ENCODE measurements at regions not wholly inside any gene's neighbourhood (a gene's known extent, or its start where the extent isn't known, plus 50 kb on each side); places are given as distances from the start of the nearest gene placed in this dataset.

GRCh38 chr12:88419794-88420193 is 160.5 kb downstream of the KITLG start:
- no peak overlapping the region for H3K9ac ChIP-seq (ENCODE audit: insufficient read length)
- DNase-seq (ENCODE audit: low read depth, low spot score): no peak
- TF ChIP-seq EZH2 (IDR thresholded peaks at IDR 0.05) (no peak), FOXP2 (optimal IDR thresholded peaks at IDR 0.05; ENCODE audit: control extremely low read depth, extremely low read length, insufficient read depth) (no peak), POLR2AphosphoS5 (IDR thresholded peaks at IDR 0.05; ENCODE audit: borderline replicate concordance, low read depth, low read length) (no peak)
- H3K27ac ChIP-seq: no peak overlapping the region
- H3K4me3 ChIP-seq: no peak overlapping the region
- H3K9me3 ChIP-seq (ENCODE audit: low read depth, low read length): no peaks in the 10 kb centered on the region
- no peaks in the 10 kb centered on the region for H3K36me3 ChIP-seq (ENCODE audit: insufficient read depth, low read length)

- H3K9me3 ChIP-seq (ENCODE audit: low read depth, low read length): no peaks in the 10 kb centered on the region
- DNase-seq (ENCODE audit: low read depth, low spot score): no peak
- TF ChIP-seq POLR2AphosphoS5 (IDR thresholded peaks at IDR 0.05; ENCODE audit: borderline replicate concordance, low read depth, low read length) (no peak), EZH2 (IDR thresholded peaks at IDR 0.05) (no peak), FOXP2 (optimal IDR thresholded peaks at IDR 0.05; ENCODE audit: control extremely low read depth, extremely low read length, insufficient read depth) (no peak)
- no peak overlapping the region for H3K9ac ChIP-seq (ENCODE audit: insufficient read length)
- H3K36me3 ChIP-seq (ENCODE audit: insufficient read depth, low read length): no peaks in the 10 kb centered on the region
- H3K27ac ChIP-seq: no peak overlapping the region
- no peak overlapping the region for H3K4me3 ChIP-seq
These were observed 159.8 kb downstream of the KITLG start for GRCh38 chr12:88420457-88420856.

- Histone ChIP-seq H3K36me3 (ENCODE audit: insufficient read depth, low read length) (no peaks in the 10 kb centered on the region), H3K4me3 (no peak overlapping the region), H3K9me3 (ENCODE audit: low read depth, low read length) (no peaks in the 10 kb centered on the region), H3K9ac (ENCODE audit: insufficient read length) (no peak overlapping the region), H3K27ac (no peak overlapping the region)
- DNase-seq (ENCODE audit: low read depth, low spot score): no peak
- TF ChIP-seq EZH2 (IDR thresholded peaks at IDR 0.05): no peak
- no peak for TF ChIP-seq POLR2AphosphoS5 (IDR thresholded peaks at IDR 0.05; ENCODE audit: borderline replicate concordance, low read depth, low read length)
- TF ChIP-seq FOXP2 (optimal IDR thresholded peaks at IDR 0.05; ENCODE audit: control extremely low read depth, extremely low read length, insufficient read depth): no peak
These were observed 155.2 kb downstream of the KITLG start for GRCh38 chr12:88424791-88425730.

- no peaks in the 10 kb centered on the region for H3K36me3 ChIP-seq (ENCODE audit: insufficient read depth, low read length)
- H3K9me3 ChIP-seq (ENCODE audit: low read depth, low read length): no peaks in the 10 kb centered on the region
- TF ChIP-seq EZH2 (IDR thresholded peaks at IDR 0.05): no peak
- TF ChIP-seq FOXP2 (optimal IDR thresholded peaks at IDR 0.05; ENCODE audit: control extremely low read depth, extremely low read length, insufficient read depth): no peak
- TF ChIP-seq POLR2AphosphoS5 (IDR thresholded peaks at IDR 0.05; ENCODE audit: borderline replicate concordance, low read depth, low read length): no peak
- no peak for DNase-seq (ENCODE audit: low read depth, low spot score)
- no peak overlapping the region for H3K4me3 ChIP-seq
- H3K9ac ChIP-seq (ENCODE audit: insufficient read length): no peak overlapping the region
- H3K27ac ChIP-seq: no peak overlapping the region
These were observed 151.9 kb downstream of the KITLG start for GRCh38 chr12:88428350-88428749.

GRCh38 chr12:88431246-88431645 is 149.0 kb downstream of the KITLG start:
- no peak overlapping the region for H3K9ac ChIP-seq (ENCODE audit: insufficient read length)
- H3K9me3 ChIP-seq (ENCODE audit: low read depth, low read length): no peaks in the 10 kb centered on the region

GRCh38 chr12:88432531-88433490 is 147.5 kb downstream of the KITLG start:
- no peaks in the 10 kb centered on the region for H3K9me3 ChIP-seq (ENCODE audit: low read depth, low read length)
- H3K36me3 ChIP-seq (ENCODE audit: insufficient read depth, low read length): no peaks in the 10 kb centered on the region
- no peak for DNase-seq (ENCODE audit: low read depth, low spot score)
- H3K9ac ChIP-seq (ENCODE audit: insufficient read length): no peak overlapping the region
- no peak overlapping the region for H3K4me3 ChIP-seq
- TF ChIP-seq POLR2AphosphoS5 (IDR thresholded peaks at IDR 0.05; ENCODE audit: borderline replicate concordance, low read depth, low read length) (no peak), FOXP2 (optimal IDR thresholded peaks at IDR 0.05; ENCODE audit: control extremely low read depth, extremely low read length, insufficient read depth) (no peak)
- no peak overlapping the region for H3K27ac ChIP-seq

More at GRCh38 chr12:88431246-88431645, 149.0 kb downstream of the KITLG start:
- TF ChIP-seq POLR2AphosphoS5 (IDR thresholded peaks at IDR 0.05; ENCODE audit: borderline replicate concordance, low read depth, low read length) (no peak), FOXP2 (optimal IDR thresholded peaks at IDR 0.05; ENCODE audit: control extremely low read depth, extremely low read length, insufficient read depth) (no peak), EZH2 (IDR thresholded peaks at IDR 0.05) (no peak)
- no peak overlapping the region for H3K4me3 ChIP-seq
- no peaks in the 10 kb centered on the region for H3K36me3 ChIP-seq (ENCODE audit: insufficient read depth, low read length)
- no peak overlapping the region for H3K27ac ChIP-seq
- no peak for DNase-seq (ENCODE audit: low read depth, low spot score)

- H3K9me3 ChIP-seq (ENCODE audit: low read depth, low read length): no peaks in the 10 kb centered on the region
- no peak for DNase-seq (ENCODE audit: low read depth, low spot score)
- H3K27ac ChIP-seq: peak overlapping the region; percentile 78
- H3K4me3 ChIP-seq: no peak overlapping the region
- TF ChIP-seq FOXP2 (optimal IDR thresholded peaks at IDR 0.05; ENCODE audit: control extremely low read depth, extremely low read length, insufficient read depth) (no peak), EZH2 (IDR thresholded peaks at IDR 0.05) (no peak), POLR2AphosphoS5 (IDR thresholded peaks at IDR 0.05; ENCODE audit: borderline replicate concordance, low read depth, low read length) (no peak)
- H3K9ac ChIP-seq (ENCODE audit: insufficient read length): no peak overlapping the region
- no peaks in the 10 kb centered on the region for H3K36me3 ChIP-seq (ENCODE audit: insufficient read depth, low read length)
These were observed 146.1 kb downstream of the KITLG start for GRCh38 chr12:88433997-88434703.
